PC-3 (cell line): ENCODE measurements at regions not wholly inside any gene's neighbourhood (a gene's known extent, or its start where the extent isn't known, plus 50 kb on each side); places are given as distances from the start of the nearest gene placed in this dataset.

Experiments used
- ATAC-seq: fragments of 200-7000 bp; cut with Tn5 transposase; 2 replicates; pipeline ENCODE4 v1.9.1; 2020; ENCODE audit warnings: mild to moderate bottlenecking, moderate library complexity
- BruUV-seq: library from RNA; stranded (reverse); fragments of 400-500 nt; replicated peaks from 2 replicates; lab custom pipeline; 2021; lab: Mats Ljungman, UMichigan
- CTCF ChIA-PET: fragments of 300-600 bp; sonication (Branson Sonifier 250); formaldehyde crosslinking; loops from one replicate; lab custom pipeline; 2022; ENCODE audit warnings: antibody characterized with exemption; lab: Charles Lee
- POLR2A ChIA-PET: fragments of 300-600 bp; sonication (Branson Sonifier 250); formaldehyde crosslinking; loops from one replicate; lab custom pipeline; 2022; ENCODE audit warnings: antibody characterized with exemption; ENCODE audit not compliant: unreplicated experiment; lab: Charles Lee
- DNase-seq: peaks from one replicate; pipeline ENCODE4 v3.0.0-alpha.2; 2015
- H2AFZ ChIP-seq: fragments of 300-600 bp; sonication (generic); 2 replicates; pipeline ENCODE4 v1.6.0; 2016; ENCODE audit warnings: antibody characterized with exemption, low read length
- H3F3A ChIP-seq: fragments of 300-600 bp; sonication (generic); one replicate; pipeline ENCODE4 v1.6.0; 2017; ENCODE audit warnings: antibody characterized with exemption, low read length, control low read depth, mild to moderate bottlenecking; ENCODE audit not compliant: unreplicated experiment
- H3K27ac ChIP-seq: fragments of 300-600 bp; sonication (generic); 2 replicates; pipeline ENCODE4 v1.5.1; 2016; ENCODE audit warnings: mild to moderate bottlenecking, low read length
- H3K27me3 ChIP-seq: fragments of 300-600 bp; sonication (generic); 2 replicates; pipeline ENCODE4 v1.6.1; 2016; ENCODE audit warnings: low read length, mixed read lengths
- H3K36me3 ChIP-seq: fragments of 300-600 bp; sonication (generic); 2 replicates; pipeline ENCODE4 v1.6.1; 2016; ENCODE audit warnings: low read depth, mixed run types, low read length, mixed read lengths
- H3K4me1 ChIP-seq: fragments of 300-600 bp; sonication (generic); 2 replicates; pipeline ENCODE4 v1.5.1; 2016; ENCODE audit warnings: low read length; ENCODE audit not compliant: insufficient read depth
- H3K4me2 ChIP-seq: fragments of 300-600 bp; sonication (generic); 2 replicates; pipeline ENCODE4 v1.6.0; 2016; ENCODE audit warnings: low read length
- H3K4me3 ChIP-seq: fragments of 300-600 bp; sonication (generic); 2 replicates; pipeline ENCODE4 v1.5.1; 2016; ENCODE audit warnings: mild to moderate bottlenecking, low read length, mixed read lengths
- H3K79me2 ChIP-seq: fragments of 300-600 bp; sonication (generic); 2 replicates; pipeline ENCODE4 v1.6.1; 2017; ENCODE audit warnings: low read length, mixed read lengths
- H3K9ac ChIP-seq: fragments of 300-600 bp; sonication (generic); 2 replicates; pipeline ENCODE4 v1.6.0; 2016; ENCODE audit warnings: mild to moderate bottlenecking, low read length
- H3K9me2 ChIP-seq: fragments of 300-600 bp; sonication (generic); replicated peaks from 2 replicates; pipeline ENCODE4 v1.6.1; 2016; ENCODE audit warnings: mixed run types, low read length, mixed read lengths
- H3K9me3 ChIP-seq: fragments of 300-600 bp; sonication (generic); 2 replicates; pipeline ENCODE4 v1.6.1; 2016; ENCODE audit warnings: low read length, mixed read lengths
- H4K20me1 ChIP-seq: fragments of 300-600 bp; sonication (generic); 2 replicates; pipeline ENCODE4 v1.6.1; 2016; ENCODE audit warnings: low read length, mixed read lengths
- EZH2 ChIP-seq: fragments of 300-600 bp; sonication (generic); IDR thresholded peaks from one replicate; pipeline ENCODE4 v1.6.1; 2017; ENCODE audit warnings: antibody characterized with exemption, mild to moderate bottlenecking, low read length; ENCODE audit not compliant: unreplicated experiment
- EZH2phosphoT487 ChIP-seq: fragments of 300-600 bp; sonication (generic); IDR thresholded peaks from 2 replicates; pipeline ENCODE4 v1.6.1; 2018; ENCODE audit warnings: mild to moderate bottlenecking, antibody characterized with exemption, low read length, borderline replicate concordance
- intact Hi-C: fragments of 100-400 bp; cut with micrococcal nuclease; formaldehyde crosslinking; loops from 2 replicates; pipeline ENCODE4 v1.9.0; 2023
- TF ChIP-seq, protein P1 (sequence below): fragments of 300-600 bp; sonication (generic); conservative IDR thresholded peaks from 2 replicates; pipeline ENCODE4 v1.5.1; 2017; ENCODE audit warnings: antibody characterized with exemption, low read depth, mild to moderate bottlenecking, low read length

DNA sequence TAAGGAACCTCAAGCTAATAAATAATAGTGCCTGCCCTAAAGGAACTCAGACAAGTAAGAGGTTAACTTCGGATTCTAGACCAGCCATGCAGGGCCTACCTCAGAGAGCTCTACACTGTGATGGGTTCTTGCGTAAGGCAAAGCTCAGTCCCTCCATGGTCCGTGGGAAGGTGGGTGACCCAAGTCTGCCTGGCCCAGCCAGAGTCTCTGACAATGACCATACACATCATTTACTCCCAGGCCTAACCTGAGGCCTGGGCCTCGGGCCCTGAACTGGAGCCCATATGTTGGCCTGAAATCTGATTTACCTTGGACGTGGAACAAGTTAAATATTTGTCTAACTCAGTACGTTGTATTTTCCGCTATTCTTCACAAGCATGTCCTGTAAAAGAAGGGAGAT is 55.1 kb downstream of the TMEM174 start:
- Histone ChIP-seq H2AFZ (no peak overlapping the region), H3K4me3 (no peak overlapping the region), H3K79me2 (no peaks in the 10 kb centered on the region), H3K9me2 (no peaks in the 10 kb centered on the region), H3K9ac (no peak overlapping the region), H3K4me2 (no peak overlapping the region), H4K20me1 (no peaks in the 10 kb centered on the region), H3K27ac (no peak overlapping the region), H3K36me3 (no peaks in the 10 kb centered on the region), H3F3A (no peaks in the 10 kb centered on the region), H3K27me3 (no peaks in the 10 kb centered on the region), H3K4me1 (peaks cover 10% of the 10 kb centered on the region; the same call in 1 of the 2 replicates), H3K9me3 (no peaks in the 10 kb centered on the region)
- ATAC-seq (no peak), DNase-seq (no peak)
- CTCF ChIA-PET, result no interaction called here
- no peak for TF ChIP-seq EZH2phosphoT487
- TF ChIP-seq, protein P1, sequence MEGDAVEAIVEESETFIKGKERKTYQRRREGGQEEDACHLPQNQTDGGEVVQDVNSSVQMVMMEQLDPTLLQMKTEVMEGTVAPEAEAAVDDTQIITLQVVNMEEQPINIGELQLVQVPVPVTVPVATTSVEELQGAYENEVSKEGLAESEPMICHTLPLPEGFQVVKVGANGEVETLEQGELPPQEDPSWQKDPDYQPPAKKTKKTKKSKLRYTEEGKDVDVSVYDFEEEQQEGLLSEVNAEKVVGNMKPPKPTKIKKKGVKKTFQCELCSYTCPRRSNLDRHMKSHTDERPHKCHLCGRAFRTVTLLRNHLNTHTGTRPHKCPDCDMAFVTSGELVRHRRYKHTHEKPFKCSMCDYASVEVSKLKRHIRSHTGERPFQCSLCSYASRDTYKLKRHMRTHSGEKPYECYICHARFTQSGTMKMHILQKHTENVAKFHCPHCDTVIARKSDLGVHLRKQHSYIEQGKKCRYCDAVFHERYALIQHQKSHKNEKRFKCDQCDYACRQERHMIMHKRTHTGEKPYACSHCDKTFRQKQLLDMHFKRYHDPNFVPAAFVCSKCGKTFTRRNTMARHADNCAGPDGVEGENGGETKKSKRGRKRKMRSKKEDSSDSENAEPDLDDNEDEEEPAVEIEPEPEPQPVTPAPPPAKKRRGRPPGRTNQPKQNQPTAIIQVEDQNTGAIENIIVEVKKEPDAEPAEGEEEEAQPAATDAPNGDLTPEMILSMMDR, result no peak
- TF ChIP-seq EZH2, result no peak
- BruUV-seq, result no TSS peak
- intact Hi-C loops, result no loop called here
- POLR2A ChIA-PET, result no interaction called here
